ENCODE measurements at regions not wholly inside any gene's neighbourhood (a gene's known extent, or its start where the extent isn't known, plus 50 kb on each side); places are given as distances from the start of the nearest gene placed in this dataset.

DNA sequence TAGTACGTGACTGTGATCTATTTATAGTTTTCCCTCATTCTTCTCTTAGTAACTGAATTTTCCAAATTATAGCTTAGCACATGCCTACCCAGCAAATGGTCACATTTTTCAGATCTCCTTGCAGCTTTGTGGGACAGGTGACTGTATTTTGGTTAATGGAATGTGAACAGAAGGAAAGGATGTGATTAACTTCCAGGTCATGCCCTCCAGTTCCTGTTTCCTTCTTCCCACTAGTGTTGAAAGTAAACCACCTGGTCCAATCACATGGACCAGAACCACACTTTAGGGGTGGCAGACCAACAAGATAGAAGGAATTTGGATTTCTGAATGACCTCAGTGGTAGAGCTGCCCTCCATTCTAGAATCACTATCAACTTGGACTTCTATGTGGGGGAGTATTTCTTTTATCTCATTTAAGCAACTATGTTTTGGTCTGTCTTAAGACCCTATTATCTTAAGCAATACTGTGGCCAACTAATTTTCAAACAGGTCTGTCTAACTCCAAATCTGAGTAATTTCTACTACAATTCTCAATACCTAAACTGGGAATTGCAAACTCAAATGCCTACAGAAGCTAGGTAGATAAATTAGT lies 76.0 kb upstream of the TSC22D2 start:
- TF ChIP-seq, protein P1, sequence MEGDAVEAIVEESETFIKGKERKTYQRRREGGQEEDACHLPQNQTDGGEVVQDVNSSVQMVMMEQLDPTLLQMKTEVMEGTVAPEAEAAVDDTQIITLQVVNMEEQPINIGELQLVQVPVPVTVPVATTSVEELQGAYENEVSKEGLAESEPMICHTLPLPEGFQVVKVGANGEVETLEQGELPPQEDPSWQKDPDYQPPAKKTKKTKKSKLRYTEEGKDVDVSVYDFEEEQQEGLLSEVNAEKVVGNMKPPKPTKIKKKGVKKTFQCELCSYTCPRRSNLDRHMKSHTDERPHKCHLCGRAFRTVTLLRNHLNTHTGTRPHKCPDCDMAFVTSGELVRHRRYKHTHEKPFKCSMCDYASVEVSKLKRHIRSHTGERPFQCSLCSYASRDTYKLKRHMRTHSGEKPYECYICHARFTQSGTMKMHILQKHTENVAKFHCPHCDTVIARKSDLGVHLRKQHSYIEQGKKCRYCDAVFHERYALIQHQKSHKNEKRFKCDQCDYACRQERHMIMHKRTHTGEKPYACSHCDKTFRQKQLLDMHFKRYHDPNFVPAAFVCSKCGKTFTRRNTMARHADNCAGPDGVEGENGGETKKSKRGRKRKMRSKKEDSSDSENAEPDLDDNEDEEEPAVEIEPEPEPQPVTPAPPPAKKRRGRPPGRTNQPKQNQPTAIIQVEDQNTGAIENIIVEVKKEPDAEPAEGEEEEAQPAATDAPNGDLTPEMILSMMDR (IDR thresholded peaks at IDR 0.05): no peak
- intact Hi-C loops (cut with DNase I): no loop called here
- Histone ChIP-seq H3K36me3 (ENCODE audit: insufficient read depth in 1 of 2, low read depth in 1 of 2) (no peaks in the 10 kb centered on the region), H3K27ac (no peak overlapping the region), H3K9me3 (no peaks in the 10 kb centered on the region), H3K4me3 (no peak overlapping the region), H3K27me3 (ENCODE audit: insufficient read depth in 3 of 3, low read length in 2 of 3) (peaks cover 0 to 3% (median 0%) of the 10 kb centered on the region in 3 donors), H3K4me1 (no peaks in the 10 kb centered on the region)
- 47 to 76% (median 57%) methylated on average over 1 of the region's 1 CpG for WGBS, 3 donors
- DNase-seq: no peak
- ATAC-seq: no peak

DNA sequence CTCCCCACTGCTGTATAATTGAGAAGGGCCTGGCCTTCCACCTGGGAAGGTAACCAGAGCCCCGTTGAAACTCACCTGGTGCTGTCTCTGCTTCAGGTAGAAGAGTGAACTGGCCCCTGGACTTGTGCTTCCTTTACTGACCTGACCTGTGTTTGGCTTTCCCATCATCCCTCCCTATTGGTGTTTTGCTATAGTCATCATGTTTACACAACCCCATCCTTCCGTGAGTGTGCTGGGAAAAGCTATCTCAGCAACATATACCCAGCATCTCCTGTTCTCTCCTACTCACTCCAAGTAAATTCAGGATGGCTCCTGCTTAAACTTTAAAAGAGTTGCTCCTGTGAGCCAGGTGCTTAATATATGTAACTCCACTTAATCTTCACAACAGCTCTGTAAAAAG lies 77.2 kb upstream of the TSC22D2 start:
- ATAC-seq (no peak), DNase-seq (no peak)
- Histone ChIP-seq H3K27me3 (ENCODE audit: insufficient read depth in 3 of 3, low read length in 2 of 3) (peaks cover 0 to 3% (median 0%) of the 10 kb centered on the region in 3 donors), H3K4me1 (no peaks in the 10 kb centered on the region), H3K36me3 (ENCODE audit: insufficient read depth in 1 of 2, low read depth in 1 of 2) (no peaks in the 10 kb centered on the region), H3K4me3 (no peak overlapping the region), H3K27ac (no peak overlapping the region), H3K9me3 (no peaks in the 10 kb centered on the region)
- intact Hi-C loops (cut with DNase I): no loop called here
- 78 to 86% (median 83%) methylated on average over 2 of the region's 2 CpGs for WGBS, 3 donors
- TF ChIP-seq, protein P1 (IDR thresholded peaks at IDR 0.05): no peak

DNA sequence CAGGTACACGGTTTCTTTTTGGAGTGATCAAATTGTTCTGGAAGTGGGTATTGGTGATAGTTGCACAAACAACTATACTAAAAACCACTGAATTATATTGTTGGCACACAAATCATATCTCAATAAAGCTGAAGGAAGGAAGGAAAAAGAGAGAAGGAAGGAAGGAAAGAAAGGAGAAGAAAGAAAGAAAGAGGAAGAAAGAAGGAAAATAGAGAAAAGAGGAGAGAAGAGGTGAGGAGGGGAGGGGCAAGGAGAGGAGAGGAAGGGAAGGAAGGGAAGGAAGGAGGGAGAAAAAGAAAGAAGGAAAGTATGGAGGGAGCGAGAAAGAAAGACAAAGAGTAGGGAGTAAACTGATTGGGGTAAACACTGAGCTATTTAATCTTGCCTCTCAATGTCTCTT lies 77.9 kb upstream of the TSC22D2 start:
- 91 to 95% (median 92%) methylated on average over 2 of the region's 2 CpGs for WGBS, 3 donors
- TF ChIP-seq, protein P1 (IDR thresholded peaks at IDR 0.05): no peak
- ATAC-seq: no peak
- Histone ChIP-seq H3K27ac (no peak overlapping the region), H3K9me3 (no peaks in the 10 kb centered on the region), H3K27me3 (ENCODE audit: insufficient read depth in 3 of 3, low read length in 2 of 3) (peaks cover 0 to 3% (median 0%) of the 10 kb centered on the region in 3 donors), H3K4me3 (no peak overlapping the region), H3K4me1 (no peaks in the 10 kb centered on the region), H3K36me3 (ENCODE audit: insufficient read depth in 1 of 2, low read depth in 1 of 2) (no peaks in the 10 kb centered on the region)
- intact Hi-C loops (cut with DNase I): no loop called here
- DNase-seq: no peak

DNA sequence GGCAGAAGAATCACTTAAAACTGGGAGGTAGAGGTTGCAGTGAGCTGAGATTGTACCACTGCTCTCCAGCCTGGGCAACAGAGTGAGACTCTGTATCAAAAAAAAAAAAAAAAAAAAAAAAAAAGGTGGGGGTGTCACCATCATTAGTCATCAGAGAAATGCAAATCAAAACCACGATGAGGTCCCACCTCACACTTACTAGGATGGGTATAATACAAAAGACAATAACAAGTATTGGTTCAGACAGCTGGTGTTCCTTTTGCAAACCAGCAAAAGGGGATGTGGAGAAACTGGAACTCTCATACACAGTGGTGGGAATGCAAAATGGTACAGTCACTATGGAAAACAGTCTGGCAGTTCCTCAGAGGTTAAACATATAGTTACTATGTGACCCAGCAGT lies 78.7 kb upstream of the TSC22D2 start:
- ATAC-seq (no peak), DNase-seq (no peak)
- Histone ChIP-seq H3K4me1 (no peaks in the 10 kb centered on the region), H3K9me3 (no peaks in the 10 kb centered on the region), H3K27me3 (ENCODE audit: insufficient read depth in 3 of 3, low read length in 2 of 3) (peaks cover 0 to 3% (median 0%) of the 10 kb centered on the region in 3 donors), H3K4me3 (no peak overlapping the region), H3K36me3 (ENCODE audit: insufficient read depth in 1 of 2, low read depth in 1 of 2) (no peaks in the 10 kb centered on the region), H3K27ac (no peak overlapping the region)
- WGBS, 3 donors: 83 to 86% (median 85%) methylated on average over 1 of the region's 1 CpG
- TF ChIP-seq, protein P1 (IDR thresholded peaks at IDR 0.05): no peak
- intact Hi-C loops (cut with DNase I): no loop called here

DNA sequence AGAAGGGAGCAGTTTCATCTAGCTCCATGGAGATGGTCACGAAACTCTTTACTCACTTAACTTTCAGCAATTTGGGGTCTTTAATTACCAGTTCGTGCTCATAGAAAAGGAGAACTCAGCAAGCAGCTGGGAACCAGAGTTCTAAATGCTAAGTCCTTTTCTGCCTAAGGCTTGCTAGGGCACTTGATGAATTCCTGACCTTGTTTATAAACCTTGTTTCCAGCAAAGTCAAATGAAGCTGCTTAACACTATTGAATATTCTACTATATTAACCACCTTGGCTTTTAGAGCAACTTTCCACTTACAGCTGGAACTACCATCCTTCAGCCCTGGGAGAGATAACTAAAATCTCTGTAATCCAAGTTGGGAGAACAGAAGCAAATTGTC lies 79.5 kb upstream of the TSC22D2 start:
- H3K36me3 ChIP-seq (ENCODE audit: insufficient read depth in 1 of 2, low read depth in 1 of 2): no peaks in the 10 kb centered on the region
- no peak for ATAC-seq
- no peak overlapping the region for H3K27ac ChIP-seq
- no peak for DNase-seq
- no peak overlapping the region for H3K4me3 ChIP-seq
- H3K27me3 ChIP-seq (ENCODE audit: insufficient read depth in 3 of 3, low read length in 2 of 3): peaks cover 0 to 3% (median 0%) of the 10 kb centered on the region in 3 donors
- H3K4me1 ChIP-seq: no peaks in the 10 kb centered on the region
- H3K9me3 ChIP-seq: no peaks in the 10 kb centered on the region
- TF ChIP-seq, protein P1 (IDR thresholded peaks at IDR 0.05): no peak
- intact Hi-C loops (cut with DNase I): no loop called here
- 95 to 96% (median 96%) methylated on average over 2 of the region's 2 CpGs for WGBS, 3 donors

Measured in psoas muscle (tissue), 7 donors.